Stimulated activated CD8-positive, alpha-beta memory T cell treated with anti-CD3 and anti-CD28 coated beads, Interleukin-15, amount 100 ng/mL, for 1 hour (primary cell): ENCODE measurements at regions not wholly inside any gene's neighbourhood (a gene's known extent, or its start where the extent isn't known, plus 50 kb on each side); places are given as distances from the start of the nearest gene placed in this dataset.
"Not testable (repeated sequence)": the region's sequence is repeated elsewhere in the genome, so short reads cannot be mapped to it uniquely, and the experiment has no call there.

Source experiments
- DNase-seq: peaks from one replicate; pipeline ENCODE4 v3.0.0-alpha.2; 2020; ENCODE audit warnings: low read depth

DNA sequence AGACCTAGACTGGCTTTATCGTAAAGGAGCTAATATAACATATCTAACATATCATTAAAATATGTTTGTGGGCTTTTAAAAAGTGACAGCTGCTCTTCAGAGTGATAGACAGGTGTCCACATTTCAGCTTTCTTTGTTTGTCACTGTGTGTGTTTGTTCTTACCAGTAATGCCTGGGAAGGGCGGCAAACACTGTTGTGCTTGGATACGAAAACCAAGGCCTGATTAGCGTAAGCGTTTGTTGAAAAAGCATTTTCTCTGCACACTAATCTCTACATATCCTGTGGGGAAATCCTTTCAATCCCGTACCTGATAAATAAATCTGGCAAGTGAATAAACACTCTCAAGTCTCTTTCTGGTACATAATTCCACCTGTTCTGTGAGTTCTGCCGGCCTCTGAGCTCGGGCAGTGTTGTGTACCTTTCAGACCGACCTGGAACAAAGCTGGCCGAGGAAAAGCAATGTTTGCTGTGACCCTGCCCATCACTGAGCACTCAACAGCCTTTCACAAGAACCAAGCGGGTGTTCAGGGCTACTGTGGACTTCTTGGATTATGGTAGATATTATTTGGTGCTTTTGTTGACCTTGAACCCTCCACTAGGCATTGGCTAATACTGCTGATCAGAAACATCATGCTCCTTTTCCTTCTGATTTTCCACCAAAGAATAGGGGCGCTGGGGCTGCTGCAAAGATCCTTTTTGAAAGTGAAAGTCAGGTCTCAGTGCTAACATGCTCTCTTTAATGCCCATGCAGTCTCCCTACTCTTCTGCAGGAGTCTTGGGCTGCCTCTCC, 100.4 kb downstream of the CD83 start:
- DNase-seq = no peak

DNA sequence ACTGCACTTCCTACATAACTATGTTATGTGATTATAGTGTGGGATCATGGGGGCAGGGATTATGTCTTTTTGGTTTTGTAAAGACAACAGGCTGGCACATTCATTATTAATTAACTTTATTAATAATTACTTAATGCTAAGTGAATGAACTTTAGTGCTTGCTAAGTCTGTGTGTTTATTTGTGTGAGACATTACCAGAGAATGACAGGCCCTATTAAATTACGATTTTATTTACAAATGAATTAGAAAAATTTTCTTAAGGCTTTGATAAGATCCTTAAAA, 100.9 kb downstream of the CD83 start:
- no peak for DNase-seq

DNA sequence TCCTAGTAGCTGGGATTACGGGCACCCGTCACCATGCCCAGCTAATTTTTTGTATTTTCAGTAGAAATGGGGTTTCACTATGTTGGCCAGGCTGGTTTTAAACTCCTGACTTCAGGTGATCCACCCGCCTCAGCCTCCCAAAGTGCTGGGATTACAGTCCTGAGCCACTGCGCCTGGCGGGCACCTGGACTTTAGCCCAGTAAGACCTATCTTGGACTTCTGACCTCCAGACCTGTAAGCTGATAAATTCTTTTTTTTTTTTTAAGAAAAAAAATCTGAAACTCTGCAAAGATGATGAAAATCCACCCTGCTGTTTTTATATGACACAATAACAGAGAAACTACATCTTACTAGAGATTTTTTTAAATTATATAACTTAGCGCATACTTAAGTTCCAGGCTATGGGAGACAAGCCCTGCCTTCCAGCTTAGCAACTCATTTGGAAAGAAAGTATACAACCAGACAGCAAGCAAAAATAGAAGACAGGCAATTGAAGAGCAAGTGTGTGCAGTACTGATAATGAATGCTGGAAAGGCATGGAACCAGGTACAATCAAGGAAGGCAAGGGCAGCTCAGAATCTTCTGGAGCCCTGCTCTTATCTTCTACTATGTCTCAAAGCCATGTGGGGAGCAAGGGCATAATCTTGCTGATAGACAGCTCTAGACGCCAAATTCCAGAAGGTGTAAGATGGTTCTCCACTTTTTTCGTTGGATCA, 104.2 kb downstream of the CD83 start:
- DNase-seq = no peak

DNA sequence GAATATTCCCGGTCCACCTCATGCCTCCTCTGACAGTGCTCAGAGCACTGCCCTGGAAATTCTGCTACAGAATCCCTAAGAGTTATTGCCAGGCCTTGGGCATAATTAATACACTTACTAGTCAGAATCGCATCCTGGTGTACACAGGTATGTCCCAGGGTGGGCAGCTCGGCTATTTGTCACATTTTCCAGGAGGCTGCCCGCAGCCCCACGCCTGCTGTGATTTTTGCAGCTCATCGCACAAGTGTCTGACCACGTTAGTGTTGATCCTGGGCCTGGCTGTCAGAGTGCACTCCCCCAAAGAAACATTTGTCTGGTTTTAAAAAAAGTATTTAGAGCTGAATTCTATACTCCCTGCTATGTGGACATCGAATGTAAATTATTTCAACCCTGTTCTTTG, 105.4 kb downstream of the CD83 start:
- DNase-seq = no peak

DNA sequence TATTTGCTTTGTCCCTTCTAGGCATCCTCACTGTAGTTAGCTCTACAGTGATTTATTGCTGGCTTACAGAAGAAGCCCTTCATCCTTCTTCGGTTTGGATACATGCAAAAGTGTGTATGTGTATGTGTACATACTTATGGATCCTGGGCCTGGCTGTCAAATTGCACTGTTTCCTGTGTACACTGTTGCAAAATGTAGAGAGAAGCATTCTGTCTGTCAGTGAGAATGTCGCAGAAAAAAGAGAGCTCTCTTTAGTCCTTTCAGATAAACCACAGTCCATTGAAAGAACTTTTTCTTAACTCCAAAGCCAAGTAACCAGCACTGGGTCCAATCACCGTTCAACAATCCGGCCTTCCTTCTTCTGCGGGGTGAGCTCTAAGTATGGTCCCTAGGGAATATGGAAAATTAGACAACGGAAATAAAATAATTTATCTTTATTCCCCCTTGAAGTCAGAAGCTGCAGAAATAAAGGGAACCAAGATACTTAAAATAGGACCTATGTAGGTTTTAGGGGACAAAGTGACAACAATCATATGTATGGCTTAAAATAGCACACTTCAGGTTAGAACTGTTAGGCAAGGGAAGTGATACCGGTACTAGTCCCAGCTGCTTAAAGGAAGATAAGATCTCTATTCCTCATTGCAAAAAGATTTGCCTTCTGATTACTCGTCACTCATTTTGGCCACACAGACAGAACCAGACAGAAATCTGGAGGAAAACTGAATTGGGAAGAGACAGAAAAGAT, 107.0 kb downstream of the CD83 start:
- DNase-seq = no peak

DNA sequence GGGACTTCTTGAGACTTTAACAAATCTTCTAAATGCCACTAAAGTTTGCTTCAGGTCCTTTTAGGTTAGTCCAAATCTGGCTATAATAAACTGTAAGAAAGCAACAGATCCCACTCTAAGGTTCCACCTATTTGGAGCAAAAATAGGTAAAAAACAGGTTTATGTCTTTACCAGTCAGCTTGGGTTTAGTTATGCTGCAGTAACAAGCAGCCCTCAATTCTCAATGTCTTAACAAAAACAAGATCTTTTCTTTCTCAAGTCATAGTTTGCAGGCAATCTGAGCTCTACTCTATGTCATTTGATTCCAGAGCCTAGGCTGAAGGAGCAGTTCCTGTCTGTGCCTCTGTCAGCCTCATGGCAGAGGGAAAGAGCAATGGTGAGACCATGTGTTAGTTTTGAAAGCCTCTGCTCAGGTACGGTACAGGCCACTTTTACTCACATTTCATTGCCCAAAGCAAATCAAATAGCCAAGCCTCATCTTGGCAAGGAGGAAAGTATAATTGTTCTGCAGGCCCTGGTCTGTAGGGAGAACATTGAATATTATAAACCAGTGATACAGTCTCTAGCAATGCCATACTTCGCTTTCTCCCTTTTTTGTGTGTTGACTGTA, 108.6 kb downstream of the CD83 start:
- DNase-seq = no peak

DNA sequence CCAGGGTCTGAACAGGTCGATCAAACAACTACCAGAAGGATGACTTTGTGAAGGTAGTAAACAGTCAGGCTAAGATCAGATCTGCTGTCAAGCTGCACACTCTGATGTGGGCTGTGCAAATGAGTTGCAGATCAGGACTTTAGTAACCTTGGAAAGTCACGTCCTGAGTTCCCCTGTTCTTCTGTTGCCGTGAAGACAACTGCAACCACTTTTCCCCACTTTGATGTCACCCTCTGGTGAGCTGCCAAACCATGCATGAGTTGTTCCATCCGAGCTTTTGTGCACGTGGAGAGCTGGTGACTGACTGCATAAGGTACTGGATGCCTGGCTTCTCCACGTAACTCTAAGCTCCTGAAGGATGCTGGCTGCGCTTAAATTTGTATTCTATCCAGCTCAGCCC, 111.0 kb downstream of the CD83 start:
- no peak for DNase-seq

DNA sequence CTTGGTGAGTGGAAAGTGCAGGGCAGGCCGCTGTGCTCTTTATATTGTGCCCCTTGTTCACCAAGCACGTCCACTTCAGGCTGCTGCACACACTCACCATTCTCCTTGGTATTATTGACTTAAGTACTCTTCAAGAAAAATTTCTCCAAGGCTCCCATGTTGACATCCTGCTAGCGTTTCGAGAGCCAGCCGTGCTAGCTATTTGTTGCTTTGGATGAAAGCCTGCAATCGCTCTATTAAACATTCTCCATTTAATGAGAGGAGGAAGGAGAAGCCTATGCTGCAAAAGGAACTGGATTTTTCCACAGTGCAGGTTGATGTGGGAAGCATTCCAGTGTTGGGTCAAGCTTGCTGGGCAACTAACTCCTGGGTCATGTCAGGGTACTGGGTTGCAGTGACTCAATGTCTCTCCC, 113.5 kb downstream of the CD83 start:
- DNase-seq = no peak

DNA sequence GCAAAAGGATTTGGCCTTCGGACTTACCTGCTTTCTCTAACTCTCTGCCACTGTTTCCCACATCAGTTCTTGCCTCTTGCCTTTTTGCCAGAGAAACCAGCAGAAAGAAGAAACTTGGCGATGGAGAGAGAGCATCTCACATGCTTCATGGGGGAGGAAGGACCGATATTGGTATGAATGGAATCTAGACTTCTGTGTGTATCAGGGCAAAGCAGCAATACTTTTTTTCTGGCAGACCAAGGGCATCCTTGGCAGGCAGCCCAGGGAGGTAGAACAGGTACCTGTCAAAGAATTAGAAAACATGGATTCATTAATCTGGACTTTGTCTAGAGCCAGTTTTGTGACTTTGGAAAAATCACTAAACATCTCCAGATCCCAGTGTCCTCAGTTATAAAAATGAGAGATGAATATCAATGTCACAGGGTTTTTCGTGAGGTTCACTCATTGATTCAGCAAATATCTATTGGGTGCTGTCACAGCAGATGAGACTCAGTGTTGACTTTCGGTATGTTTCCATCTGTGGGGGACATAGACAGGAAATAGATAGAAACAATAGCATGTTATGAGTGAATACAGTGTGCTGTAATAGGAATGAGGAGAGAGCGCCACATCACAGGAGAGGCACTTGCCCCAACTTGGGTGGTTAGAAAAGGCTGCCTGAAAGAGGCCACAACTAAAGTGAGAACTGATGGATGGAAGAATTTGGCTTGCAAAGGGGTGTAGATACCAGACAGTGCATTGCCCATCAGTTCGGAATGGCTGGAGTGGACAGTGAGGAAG, 114.1 kb downstream of the CD83 start:
- DNase-seq = no peak

DNA sequence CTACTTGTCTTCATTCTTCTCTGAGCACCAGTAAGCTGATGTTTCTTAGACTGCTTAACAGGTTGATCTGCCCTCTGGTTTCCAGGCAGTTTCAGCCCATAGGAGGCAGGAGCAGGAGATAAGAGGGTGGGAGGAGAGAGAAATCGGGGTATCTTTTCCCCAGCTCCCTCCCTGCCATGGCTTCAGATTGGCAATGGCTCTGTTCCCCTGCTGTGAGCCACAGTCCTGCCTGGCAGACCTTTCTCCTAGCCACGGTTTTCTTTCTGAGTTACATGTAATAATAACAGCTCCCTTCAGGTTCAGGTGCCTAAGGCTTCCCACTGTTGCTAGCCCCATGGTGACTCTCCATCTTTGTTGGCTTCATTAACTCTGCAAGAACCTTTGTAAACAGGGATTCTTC, 115.3 kb downstream of the CD83 start:
- no peak for DNase-seq

DNA sequence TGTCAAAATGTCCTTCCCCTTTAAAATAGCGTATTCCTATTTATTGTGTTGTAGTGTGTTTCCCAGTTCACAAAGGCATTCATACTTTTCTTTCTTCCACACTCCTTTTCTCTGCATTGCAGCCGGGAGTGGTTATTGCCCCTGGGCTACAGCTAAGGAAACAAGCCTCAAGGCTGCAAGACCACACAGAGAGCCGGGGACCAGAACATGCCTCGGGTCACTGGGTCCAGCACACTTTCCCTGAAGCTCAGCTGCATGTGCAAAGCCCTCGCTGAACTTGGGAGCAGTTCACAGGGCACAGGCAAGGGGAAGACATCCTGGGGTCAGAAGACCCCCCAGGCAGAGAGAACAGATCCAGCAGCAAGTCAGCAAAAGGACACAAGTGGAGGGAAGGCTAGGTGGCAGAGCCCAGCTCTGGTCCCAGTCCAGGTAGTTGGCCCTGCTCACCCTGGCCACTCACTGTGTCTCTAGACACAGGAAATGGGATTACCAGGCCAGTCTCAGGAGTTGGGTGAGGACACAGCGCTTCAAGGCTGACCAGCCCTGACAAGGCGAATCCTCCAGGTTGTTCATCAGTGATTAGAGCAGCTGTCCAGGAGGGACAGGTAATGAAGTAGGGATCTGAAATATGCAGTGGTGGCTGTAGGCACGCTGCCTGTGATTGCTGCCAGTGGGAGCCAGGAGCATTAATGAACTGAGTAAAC, 118.2 kb downstream of the CD83 start:
- no peak for DNase-seq

DNA sequence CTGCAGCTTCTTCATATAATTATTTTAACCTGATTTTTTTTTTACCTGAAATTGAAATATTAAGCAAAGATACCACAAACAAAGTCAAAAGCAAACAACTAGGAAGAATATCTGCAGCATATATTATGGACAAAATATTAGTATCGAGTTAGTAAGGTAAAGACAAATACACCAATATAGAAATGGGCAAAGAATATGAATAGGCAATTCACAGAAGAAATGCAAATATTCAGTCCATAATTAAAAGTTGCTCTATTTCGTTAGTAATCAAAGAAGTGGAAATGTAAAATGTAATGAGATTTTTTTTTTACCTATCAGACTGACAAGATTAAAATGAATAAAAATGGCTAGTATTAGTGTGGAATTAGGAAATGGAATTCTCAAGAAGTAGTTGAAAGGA, 121.5 kb downstream of the CD83 start:
- DNase-seq = no peak

DNA sequence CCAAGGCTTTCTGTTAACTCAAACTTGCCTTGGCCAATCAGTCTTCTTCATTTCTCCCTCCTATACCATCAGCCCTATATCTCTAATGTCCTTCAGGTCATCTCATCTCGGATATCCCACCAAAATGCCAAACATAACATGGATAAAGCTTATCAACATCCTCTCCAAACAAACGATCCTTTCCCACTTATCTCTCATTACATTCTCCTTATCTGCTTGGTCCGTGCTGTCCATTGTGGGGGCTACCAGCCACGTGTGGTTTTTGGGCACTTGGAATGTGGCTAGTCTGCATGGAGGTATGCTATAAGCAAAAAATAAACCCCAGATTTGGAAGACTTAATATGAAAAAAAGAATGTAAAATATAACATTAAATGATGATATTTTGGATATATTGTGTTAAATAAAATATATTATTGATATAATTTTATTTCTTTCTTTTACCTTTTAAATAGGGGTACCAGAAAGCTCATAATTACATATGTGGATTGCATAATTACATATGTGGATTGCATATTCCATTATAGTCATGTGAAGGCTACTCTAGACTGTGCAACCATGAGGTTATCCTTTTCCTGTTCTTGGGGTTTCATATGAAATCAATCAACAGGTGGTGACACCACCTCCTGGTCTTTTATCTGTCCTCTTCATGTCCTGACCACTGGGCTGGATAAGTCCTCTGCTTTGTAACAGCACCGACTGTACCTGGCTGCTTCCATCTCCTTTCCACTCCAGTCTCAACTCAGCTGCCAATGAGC, 123.0 kb downstream of the CD83 start:
- DNase-seq = no peak

DNA sequence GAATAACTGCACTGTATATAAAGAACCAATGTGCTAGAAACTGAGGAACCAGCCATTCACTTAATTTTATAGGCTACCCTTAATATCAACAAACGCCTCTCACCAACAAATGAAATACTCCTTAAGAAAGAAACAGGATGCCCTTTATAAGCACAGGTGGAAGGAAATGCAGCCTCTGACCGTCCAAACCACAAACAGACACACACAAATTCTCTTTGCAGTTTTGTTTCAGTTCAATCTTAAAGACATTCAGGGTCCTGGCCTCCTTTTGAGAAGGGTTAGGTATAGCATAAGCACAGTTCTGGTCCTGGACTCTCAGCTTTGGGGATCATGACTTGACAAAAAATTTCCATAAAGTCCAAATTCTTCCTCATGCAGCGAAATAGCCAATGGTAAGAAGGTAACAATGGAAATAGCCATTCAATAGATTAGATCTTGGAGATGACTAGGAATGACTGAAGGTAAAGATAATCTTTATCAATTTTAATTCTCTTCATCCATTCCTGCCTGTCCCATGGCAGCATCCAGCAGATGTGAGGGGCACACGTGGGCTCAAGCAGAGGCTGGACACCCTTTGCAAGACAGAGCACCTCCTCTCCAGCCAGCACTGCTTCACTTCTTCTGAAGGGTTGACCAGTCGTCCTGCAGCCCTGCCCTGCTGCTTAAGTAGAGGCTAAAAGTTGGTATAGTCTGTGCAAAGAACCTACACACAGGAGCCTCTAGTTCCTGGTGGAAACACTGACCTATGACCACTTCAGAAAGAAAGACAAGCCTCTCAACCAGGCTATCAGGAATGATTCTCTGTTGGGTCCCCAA, 123.9 kb downstream of the CD83 start:
- DNase-seq = no peak

DNA sequence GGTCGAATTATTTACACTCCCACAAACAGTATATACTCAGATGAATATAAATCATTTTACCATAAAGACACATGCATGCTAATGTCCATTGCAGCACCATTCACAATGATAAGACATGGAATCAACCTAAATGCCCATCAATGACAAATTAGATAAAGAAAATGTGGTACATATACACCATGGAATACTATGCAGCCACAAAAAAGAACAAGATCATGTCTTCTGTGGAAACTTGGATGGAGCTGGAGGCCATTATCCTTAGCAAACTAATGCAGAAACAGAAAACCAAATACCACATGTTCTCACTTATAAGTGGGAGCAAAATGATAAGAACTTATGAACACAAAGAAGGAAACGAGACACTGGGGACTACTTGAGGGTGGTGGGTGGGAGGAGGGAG, 125.3 kb downstream of the CD83 start:
- not testable (repeated sequence) for DNase-seq

DNA sequence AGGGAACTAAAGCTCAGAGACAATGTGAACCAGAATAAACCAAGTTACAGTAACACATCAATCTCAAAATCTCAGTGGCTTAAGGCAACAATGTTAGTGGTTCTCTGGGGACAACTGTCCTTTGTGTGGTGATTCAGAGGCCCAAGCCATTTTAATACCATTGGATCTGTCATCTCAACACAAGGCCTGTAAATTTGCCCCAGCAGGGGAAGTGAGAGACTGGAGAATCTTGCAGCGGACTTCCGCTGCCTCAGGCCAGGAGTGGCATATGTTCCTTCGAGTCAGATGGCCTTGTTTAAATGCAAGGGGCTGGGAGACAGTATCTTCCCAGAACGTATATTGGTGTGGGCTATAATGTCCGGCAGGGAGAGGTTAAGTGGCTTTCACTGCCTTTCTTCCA, 126.0 kb downstream of the CD83 start:
- DNase-seq = no peak

DNA sequence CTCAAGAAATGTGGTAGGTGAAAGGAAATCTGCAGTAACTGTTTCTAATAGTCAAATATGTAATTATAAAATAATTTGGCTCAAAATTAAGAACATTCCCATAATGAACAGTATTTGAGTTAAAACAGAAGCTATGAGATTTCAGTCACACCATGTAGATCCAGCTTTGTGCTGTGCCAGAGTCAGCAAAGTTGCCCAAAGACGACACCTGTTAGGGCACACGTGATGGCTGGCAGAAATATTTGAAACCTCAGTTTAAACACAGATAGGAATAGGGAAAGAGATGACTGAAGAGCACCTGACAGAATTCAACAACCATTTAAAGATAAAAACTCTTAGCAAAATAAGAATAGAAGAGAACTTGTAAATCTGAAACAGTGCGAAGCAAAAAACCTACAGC, 129.3 kb downstream of the CD83 start:
- DNase-seq = no peak

DNA sequence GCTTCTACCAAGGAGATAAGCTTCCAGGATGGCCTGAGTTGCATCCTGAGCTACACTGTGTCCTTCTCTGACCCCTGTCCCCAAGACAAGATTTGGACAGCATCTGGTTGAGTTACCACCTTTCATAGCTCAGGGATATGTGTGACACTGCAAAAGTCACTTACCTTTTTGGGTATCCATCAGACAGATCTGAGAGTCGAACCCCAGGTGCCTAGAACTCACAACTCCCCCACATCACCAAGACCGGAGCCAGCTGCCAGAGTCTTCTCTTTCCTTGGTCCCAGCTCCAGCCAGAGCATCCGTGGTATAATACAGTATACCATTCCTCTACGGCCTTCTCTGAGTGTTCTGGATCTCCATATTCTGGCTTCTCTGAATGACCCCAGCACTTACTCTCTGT, 133.0 kb downstream of the CD83 start:
- no peak for DNase-seq

DNA sequence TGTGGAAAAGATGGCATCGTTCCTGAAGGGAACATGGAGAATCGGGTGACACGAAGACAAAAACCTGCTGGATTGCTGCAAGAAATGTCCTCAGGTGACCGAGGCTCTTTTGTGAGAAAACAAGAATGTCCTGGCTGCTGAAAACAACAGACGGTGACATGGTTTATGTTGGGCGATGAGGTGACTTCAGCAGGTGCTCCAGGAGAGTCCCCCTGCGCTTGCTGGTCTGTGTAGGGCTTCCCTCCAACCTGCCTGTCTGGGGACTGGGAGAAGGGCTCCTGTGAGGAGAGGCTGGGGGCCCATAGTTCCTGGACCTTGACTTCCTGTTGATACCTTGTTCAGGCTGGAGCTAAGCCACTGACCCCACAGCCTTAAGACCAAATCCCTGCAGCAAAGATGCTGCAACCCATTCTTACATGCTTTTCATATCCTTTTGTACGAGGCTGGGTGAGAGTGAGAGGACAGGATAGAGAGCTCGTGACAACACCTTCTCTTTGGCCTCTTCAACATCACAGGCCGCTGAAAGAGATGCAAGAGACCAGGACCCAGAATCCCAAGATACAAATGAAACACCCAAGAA, 134.8 kb downstream of the CD83 start:
- no peak for DNase-seq
